ENCODE measurements at regions not wholly inside any gene's neighbourhood (a gene's known extent, or its start where the extent isn't known, plus 50 kb on each side); places are given as distances from the start of the nearest gene placed in this dataset.
"Not testable (repeated sequence)": the region's sequence is repeated elsewhere in the genome, so short reads cannot be mapped to it uniquely, and the experiment has no call there.

- intact Hi-C loops (cut with micrococcal nuclease) = no loop called here
- Mint-ChIP-seq H3K9me3 (peaks cover 18% of the 10 kb centered on the region), H3K4me3 (no peak overlapping the region), H3K27ac (no peak overlapping the region), H3K36me3 (ENCODE audit: low read depth) (no peaks in the 10 kb centered on the region), H3K4me1 (ENCODE audit: low read depth) (no peaks in the 10 kb centered on the region), H3K27me3 (no peaks in the 10 kb centered on the region)
Observed at GRCh38 chr4:104365618-104366017, 129.1 kb downstream of the CXXC4 start.

GRCh38 chr4:104353481-104353880 lies 141.2 kb downstream of the CXXC4 start:
- peaks cover 69% of the 10 kb centered on the region for H3K9me3 Mint-ChIP-seq
- H3K4me3 Mint-ChIP-seq = no peak overlapping the region
- no peak overlapping the region for H3K27ac Mint-ChIP-seq
- intact Hi-C loops (cut with micrococcal nuclease) = no loop called here
- no peaks in the 10 kb centered on the region for H3K27me3 Mint-ChIP-seq
- no peaks in the 10 kb centered on the region for H3K4me1 Mint-ChIP-seq (ENCODE audit: low read depth)
- no peaks in the 10 kb centered on the region for H3K36me3 Mint-ChIP-seq (ENCODE audit: low read depth)

- H3K4me3 Mint-ChIP-seq = no peak overlapping the region
- intact Hi-C loops (cut with micrococcal nuclease) = no loop called here
Observed at GRCh38 chr4:104352211-104352610, 142.5 kb downstream of the CXXC4 start.

GRCh38 chr4:104351706-104352105 lies 143.0 kb downstream of the CXXC4 start:
- H3K4me3 Mint-ChIP-seq = no peak overlapping the region
- no peaks in the 10 kb centered on the region for H3K4me1 Mint-ChIP-seq (ENCODE audit: low read depth)
- H3K36me3 Mint-ChIP-seq (ENCODE audit: low read depth) = no peaks in the 10 kb centered on the region
- H3K27me3 Mint-ChIP-seq = no peaks in the 10 kb centered on the region
- peaks cover 70% of the 10 kb centered on the region for H3K9me3 Mint-ChIP-seq
- no peak overlapping the region for H3K27ac Mint-ChIP-seq
- intact Hi-C loops (cut with micrococcal nuclease) = no loop called here

More at GRCh38 chr4:104352211-104352610, 142.5 kb downstream of the CXXC4 start:
- Mint-ChIP-seq H3K27me3 (no peaks in the 10 kb centered on the region), H3K36me3 (ENCODE audit: low read depth) (no peaks in the 10 kb centered on the region), H3K9me3 (peaks cover 68% of the 10 kb centered on the region), H3K27ac (no peak overlapping the region), H3K4me1 (ENCODE audit: low read depth) (no peaks in the 10 kb centered on the region)

GRCh38 chr4:104345598-104346242 lies 149.0 kb downstream of the CXXC4 start:
- Mint-ChIP-seq H3K9me3 (peaks cover 60% of the 10 kb centered on the region), H3K36me3 (ENCODE audit: low read depth) (no peaks in the 10 kb centered on the region)

GRCh38 chr4:104344342-104344980 lies 150.2 kb downstream of the CXXC4 start:
- no peaks in the 10 kb centered on the region for H3K36me3 Mint-ChIP-seq (ENCODE audit: low read depth)

More at GRCh38 chr4:104345598-104346242, 149.0 kb downstream of the CXXC4 start:
- intact Hi-C loops (cut with micrococcal nuclease) = no loop called here
- H3K4me1 Mint-ChIP-seq (ENCODE audit: low read depth) = no peaks in the 10 kb centered on the region
- no peaks in the 10 kb centered on the region for H3K27me3 Mint-ChIP-seq
- no peak overlapping the region for H3K4me3 Mint-ChIP-seq
- H3K27ac Mint-ChIP-seq = no peak overlapping the region

GRCh38 chr4:104334410-104334809 lies 160.3 kb downstream of the CXXC4 start:
- intact Hi-C loops (cut with micrococcal nuclease) = no loop called here
- Mint-ChIP-seq H3K27me3 (no peaks in the 10 kb centered on the region), H3K27ac (no peak overlapping the region), H3K4me1 (ENCODE audit: low read depth) (no peaks in the 10 kb centered on the region), H3K4me3 (no peak overlapping the region), H3K36me3 (ENCODE audit: low read depth) (no peaks in the 10 kb centered on the region), H3K9me3 (peaks cover 30% of the 10 kb centered on the region)

More at GRCh38 chr4:104344342-104344980, 150.2 kb downstream of the CXXC4 start:
- Mint-ChIP-seq H3K9me3 (peaks cover 47% of the 10 kb centered on the region), H3K27me3 (no peaks in the 10 kb centered on the region), H3K4me3 (no peak overlapping the region), H3K4me1 (ENCODE audit: low read depth) (no peaks in the 10 kb centered on the region), H3K27ac (no peak overlapping the region)
- intact Hi-C loops (cut with micrococcal nuclease) = no loop called here

- Mint-ChIP-seq H3K27me3 (no peaks in the 10 kb centered on the region), H3K4me3 (no peak overlapping the region), H3K27ac (no peak overlapping the region), H3K36me3 (ENCODE audit: low read depth) (no peaks in the 10 kb centered on the region), H3K9me3 (peaks cover 49% of the 10 kb centered on the region), H3K4me1 (ENCODE audit: low read depth) (no peaks in the 10 kb centered on the region)
- intact Hi-C loops (cut with micrococcal nuclease) = no loop called here
Observed at GRCh38 chr4:104330125-104330905, 164.4 kb downstream of the CXXC4 start.

- H3K36me3 Mint-ChIP-seq (ENCODE audit: low read depth); H3K4me3 Mint-ChIP-seq; H3K27ac Mint-ChIP-seq; H3K4me1 Mint-ChIP-seq (ENCODE audit: low read depth); intact Hi-C loops (cut with micrococcal nuclease); H3K27me3 Mint-ChIP-seq: not testable (repeated sequence)
- peaks cover 46% of the 10 kb centered on the region for H3K9me3 Mint-ChIP-seq
Observed at GRCh38 chr4:104326991-104327694, 167.6 kb downstream of the CXXC4 start.

GRCh38 chr4:104302731-104303130 lies 192.0 kb downstream of the CXXC4 start:
- no peaks in the 10 kb centered on the region for H3K4me1 Mint-ChIP-seq (ENCODE audit: low read depth)
- no peak overlapping the region for H3K27ac Mint-ChIP-seq
- H3K36me3 Mint-ChIP-seq (ENCODE audit: low read depth) = no peaks in the 10 kb centered on the region
- intact Hi-C loops (cut with micrococcal nuclease) = no loop called here
- H3K9me3 Mint-ChIP-seq = peaks cover 16% of the 10 kb centered on the region
- no peaks in the 10 kb centered on the region for H3K27me3 Mint-ChIP-seq
- no peak overlapping the region for H3K4me3 Mint-ChIP-seq

GRCh38 chr4:104294811-104295210 lies 199.9 kb downstream of the CXXC4 start:
- intact Hi-C loops (cut with micrococcal nuclease) = no loop called here
- peaks cover 18% of the 10 kb centered on the region for H3K9me3 Mint-ChIP-seq

GRCh38 chr4:104286867-104287266 lies 207.8 kb downstream of the CXXC4 start:
- Mint-ChIP-seq H3K4me3 (no peak overlapping the region), H3K9me3 (peaks cover 18% of the 10 kb centered on the region), H3K4me1 (ENCODE audit: low read depth) (no peaks in the 10 kb centered on the region), H3K36me3 (ENCODE audit: low read depth) (no peaks in the 10 kb centered on the region), H3K27ac (no peak overlapping the region), H3K27me3 (no peaks in the 10 kb centered on the region)
- intact Hi-C loops (cut with micrococcal nuclease) = no loop called here

More at GRCh38 chr4:104294811-104295210, 199.9 kb downstream of the CXXC4 start:
- Mint-ChIP-seq H3K27ac (no peak overlapping the region), H3K27me3 (no peaks in the 10 kb centered on the region), H3K4me1 (ENCODE audit: low read depth) (no peaks in the 10 kb centered on the region), H3K4me3 (no peak overlapping the region), H3K36me3 (ENCODE audit: low read depth) (no peaks in the 10 kb centered on the region)

- no peaks in the 10 kb centered on the region for H3K27me3 Mint-ChIP-seq
- no peak overlapping the region for H3K4me3 Mint-ChIP-seq
- no peaks in the 10 kb centered on the region for H3K4me1 Mint-ChIP-seq (ENCODE audit: low read depth)
- no peaks in the 10 kb centered on the region for H3K9me3 Mint-ChIP-seq
- H3K27ac Mint-ChIP-seq = no peak overlapping the region
- H3K36me3 Mint-ChIP-seq (ENCODE audit: low read depth) = no peaks in the 10 kb centered on the region
- intact Hi-C loops (cut with micrococcal nuclease) = no loop called here
Observed at GRCh38 chr4:104283303-104283702, 211.4 kb downstream of the CXXC4 start.

- Mint-ChIP-seq H3K4me1 (ENCODE audit: low read depth) (no peaks in the 10 kb centered on the region), H3K9me3 (peaks cover 8% of the 10 kb centered on the region), H3K4me3 (no peak overlapping the region), H3K27ac (no peak overlapping the region), H3K36me3 (ENCODE audit: low read depth) (no peaks in the 10 kb centered on the region), H3K27me3 (no peaks in the 10 kb centered on the region)
- intact Hi-C loops (cut with micrococcal nuclease) = no loop called here
Observed at GRCh38 chr4:104279744-104280143, 214.9 kb downstream of the CXXC4 start.

Measured in dendritic cell treated with granulocyte-macrophage colony-stimulating factor and Interleukin-4, amounts not matched to agents 40 ng/mL and 50 ng/mL, for 4 days (primary cell).